ENCODE measurements at regions not wholly inside any gene's neighbourhood (a gene's known extent, or its start where the extent isn't known, plus 50 kb on each side); places are given as distances from the start of the nearest gene placed in this dataset.

DNA sequence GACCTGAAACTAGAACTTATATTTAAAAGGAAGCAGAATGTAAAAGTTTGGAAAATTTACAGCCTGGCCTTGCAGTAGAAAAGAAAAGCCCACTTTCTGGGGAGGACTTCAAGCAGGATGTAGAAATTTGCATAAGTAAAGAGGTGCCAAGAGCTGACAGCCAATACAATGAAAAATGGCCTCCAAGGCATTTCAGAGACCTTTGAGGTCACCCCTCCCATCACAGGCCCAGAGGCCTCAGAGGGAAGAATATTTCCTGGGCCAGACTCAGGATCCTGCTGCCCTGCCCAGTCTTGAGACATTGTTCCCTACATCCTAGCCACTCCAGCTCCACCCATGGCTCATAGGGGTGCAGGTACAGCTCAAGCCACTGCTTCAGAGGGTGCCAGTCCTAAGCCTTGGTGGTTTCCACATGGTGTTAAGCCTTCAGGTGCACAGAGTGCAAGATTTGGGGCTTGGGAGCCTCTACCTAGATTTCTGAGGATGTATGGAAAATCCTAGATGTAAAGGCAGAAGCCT lies 518.9 kb upstream of the INTU start:
- TF ChIP-seq, protein P1, sequence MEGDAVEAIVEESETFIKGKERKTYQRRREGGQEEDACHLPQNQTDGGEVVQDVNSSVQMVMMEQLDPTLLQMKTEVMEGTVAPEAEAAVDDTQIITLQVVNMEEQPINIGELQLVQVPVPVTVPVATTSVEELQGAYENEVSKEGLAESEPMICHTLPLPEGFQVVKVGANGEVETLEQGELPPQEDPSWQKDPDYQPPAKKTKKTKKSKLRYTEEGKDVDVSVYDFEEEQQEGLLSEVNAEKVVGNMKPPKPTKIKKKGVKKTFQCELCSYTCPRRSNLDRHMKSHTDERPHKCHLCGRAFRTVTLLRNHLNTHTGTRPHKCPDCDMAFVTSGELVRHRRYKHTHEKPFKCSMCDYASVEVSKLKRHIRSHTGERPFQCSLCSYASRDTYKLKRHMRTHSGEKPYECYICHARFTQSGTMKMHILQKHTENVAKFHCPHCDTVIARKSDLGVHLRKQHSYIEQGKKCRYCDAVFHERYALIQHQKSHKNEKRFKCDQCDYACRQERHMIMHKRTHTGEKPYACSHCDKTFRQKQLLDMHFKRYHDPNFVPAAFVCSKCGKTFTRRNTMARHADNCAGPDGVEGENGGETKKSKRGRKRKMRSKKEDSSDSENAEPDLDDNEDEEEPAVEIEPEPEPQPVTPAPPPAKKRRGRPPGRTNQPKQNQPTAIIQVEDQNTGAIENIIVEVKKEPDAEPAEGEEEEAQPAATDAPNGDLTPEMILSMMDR (conservative IDR thresholded peaks at IDR 0.05): no peak
- Mint-ChIP-seq H3K4me3 (no peak overlapping the region), H3K9me3 (peaks cover 25% of the 10 kb centered on the region), H3K27me3 (ENCODE audit: low read depth) (no peaks in the 10 kb centered on the region), H3K27ac (ENCODE audit: unreplicated experiment) (no peak overlapping the region), H3K4me1 (peaks cover 12% of the 10 kb centered on the region), H3K36me3 (ENCODE audit: low read depth) (peaks cover 18% of the 10 kb centered on the region)
- DNase-seq (ENCODE audit: low read depth, low spot score): no peak

DNA sequence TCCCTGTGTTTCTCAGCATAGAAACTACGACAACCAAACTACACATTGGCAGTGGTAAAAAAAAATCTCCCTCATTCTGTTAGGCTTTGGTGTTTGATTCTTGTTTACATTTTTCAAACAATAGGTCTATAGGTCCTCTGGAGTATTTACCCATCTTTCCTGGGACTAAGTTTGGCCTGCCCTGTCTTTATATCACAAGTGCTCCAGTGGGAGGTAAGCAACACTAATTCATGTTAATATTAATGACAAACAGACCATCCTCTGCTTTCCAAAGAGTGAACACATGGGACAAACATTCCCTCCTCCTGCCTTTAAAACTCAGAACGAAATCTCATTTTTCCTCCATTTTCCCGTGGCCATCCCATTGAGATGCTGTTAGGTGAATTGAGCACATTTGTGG lies 514.1 kb upstream of the INTU start:
- no peak overlapping the region for H3K4me3 Mint-ChIP-seq
- peaks cover 11% of the 10 kb centered on the region for H3K9me3 Mint-ChIP-seq
- TF ChIP-seq, protein P1 (conservative IDR thresholded peaks at IDR 0.05): no peak
- H3K27ac Mint-ChIP-seq (ENCODE audit: unreplicated experiment): peak overlapping the region; percentile 12
- H3K27me3 Mint-ChIP-seq (ENCODE audit: low read depth): no peaks in the 10 kb centered on the region
- H3K4me1 Mint-ChIP-seq: peaks cover 10% of the 10 kb centered on the region
- no peak for DNase-seq (ENCODE audit: low read depth, low spot score)
- H3K36me3 Mint-ChIP-seq (ENCODE audit: low read depth): no peaks in the 10 kb centered on the region

DNA sequence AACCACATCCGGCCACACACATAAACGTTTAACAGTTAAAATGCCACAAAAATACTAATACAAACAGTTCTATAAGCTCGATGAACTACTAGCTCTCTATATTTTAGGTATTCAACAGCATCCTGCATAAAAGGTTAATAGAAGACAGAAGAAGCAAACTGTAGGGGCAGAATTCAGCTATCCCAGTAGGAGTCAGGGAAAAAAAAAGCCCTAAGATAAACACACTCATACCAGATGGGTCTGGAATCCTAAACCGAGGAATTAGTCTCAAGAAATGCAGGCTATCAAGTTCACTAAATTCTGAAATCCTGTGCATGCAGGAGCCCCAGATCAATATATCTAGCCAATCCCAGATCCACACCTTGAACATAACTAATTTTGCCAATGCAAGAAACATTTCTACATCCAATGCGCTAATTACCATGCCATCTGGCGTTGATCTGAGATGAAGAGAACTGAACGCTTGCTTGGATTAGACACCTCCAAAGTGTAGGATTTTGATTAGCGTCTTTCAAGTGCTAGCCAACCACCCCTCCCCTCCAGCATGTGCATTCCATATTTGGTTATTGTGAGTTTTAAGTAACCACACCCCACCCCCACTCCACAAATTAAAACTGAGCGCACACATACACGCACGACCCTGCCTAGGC lies 512.2 kb upstream of the INTU start:
- Mint-ChIP-seq H3K27me3 (ENCODE audit: low read depth) (no peaks in the 10 kb centered on the region), H3K27ac (ENCODE audit: unreplicated experiment) (no peak overlapping the region), H3K4me1 (peaks cover 8% of the 10 kb centered on the region), H3K4me3 (no peak overlapping the region), H3K36me3 (ENCODE audit: low read depth) (no peaks in the 10 kb centered on the region), H3K9me3 (peaks cover 6% of the 10 kb centered on the region)
- TF ChIP-seq, protein P1 (conservative IDR thresholded peaks at IDR 0.05): no peak
- DNase-seq (ENCODE audit: low read depth, low spot score): no peak

DNA sequence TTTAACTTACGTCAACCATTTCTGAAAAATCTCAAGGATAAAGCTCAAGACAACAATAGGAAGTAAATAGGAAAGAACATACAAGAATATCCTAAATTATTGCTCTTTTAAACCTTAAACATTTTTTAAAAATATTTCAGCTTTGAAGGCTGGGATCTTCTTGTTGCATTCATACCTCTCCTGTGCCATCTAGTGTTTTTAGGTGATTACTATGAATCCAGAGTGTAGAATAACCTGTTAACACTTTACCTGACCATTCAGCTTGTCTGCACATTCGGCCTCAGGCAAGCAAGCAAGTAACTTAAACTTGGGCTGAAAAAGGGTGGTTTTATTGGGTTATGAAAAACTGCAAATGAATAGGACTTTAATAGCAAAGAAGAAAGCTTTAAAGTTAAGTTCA lies 507.8 kb upstream of the INTU start:
- Mint-ChIP-seq H3K9me3 (peaks cover 8% of the 10 kb centered on the region), H3K27ac (ENCODE audit: unreplicated experiment) (no peak overlapping the region), H3K4me3 (no peak overlapping the region), H3K4me1 (peaks cover 3% of the 10 kb centered on the region), H3K27me3 (ENCODE audit: low read depth) (no peaks in the 10 kb centered on the region), H3K36me3 (ENCODE audit: low read depth) (no peaks in the 10 kb centered on the region)
- TF ChIP-seq, protein P1 (conservative IDR thresholded peaks at IDR 0.05): peak; percentile 28
- DNase-seq (ENCODE audit: low read depth, low spot score): no peak

DNA sequence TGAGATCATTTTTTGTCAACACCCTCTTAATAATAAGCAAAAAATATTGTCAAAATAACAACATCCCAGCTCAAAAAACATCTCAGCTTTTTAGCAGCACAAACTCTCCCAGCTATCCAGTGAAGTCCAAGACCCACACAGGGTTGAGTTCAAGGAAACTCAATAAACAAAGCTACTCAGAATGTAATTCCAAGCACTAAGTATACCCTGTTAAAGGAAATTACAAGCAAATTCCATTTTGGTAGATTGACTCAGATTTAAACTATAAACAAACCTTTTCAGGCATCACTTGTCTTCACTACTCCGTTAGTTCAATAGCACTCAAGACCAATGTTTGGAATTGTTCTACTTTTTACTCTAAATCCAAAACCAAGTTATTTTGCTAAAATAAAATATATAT lies 506.0 kb upstream of the INTU start:
- Mint-ChIP-seq H3K36me3 (ENCODE audit: low read depth) (no peaks in the 10 kb centered on the region), H3K9me3 (peaks cover 2% of the 10 kb centered on the region), H3K27ac (ENCODE audit: unreplicated experiment) (no peak overlapping the region), H3K4me3 (no peak overlapping the region), H3K4me1 (peaks cover 5% of the 10 kb centered on the region), H3K27me3 (ENCODE audit: low read depth) (no peaks in the 10 kb centered on the region)
- TF ChIP-seq, protein P1 (conservative IDR thresholded peaks at IDR 0.05): no peak
- DNase-seq (ENCODE audit: low read depth, low spot score): no peak

Data from neural crest cell (in vitro differentiated cells).